HG03139 (cell line): ENCODE measurements at regions not wholly inside any gene's neighbourhood (a gene's known extent, or its start where the extent isn't known, plus 50 kb on each side); places are given as distances from the start of the nearest gene placed in this dataset.

Source experiments
- ATAC-seq: cut with Tn5 transposase; IDR thresholded peaks from one replicate; pipeline ENCODE4 v1.9.1; 2021; ENCODE audit not compliant: unreplicated experiment

DNA sequence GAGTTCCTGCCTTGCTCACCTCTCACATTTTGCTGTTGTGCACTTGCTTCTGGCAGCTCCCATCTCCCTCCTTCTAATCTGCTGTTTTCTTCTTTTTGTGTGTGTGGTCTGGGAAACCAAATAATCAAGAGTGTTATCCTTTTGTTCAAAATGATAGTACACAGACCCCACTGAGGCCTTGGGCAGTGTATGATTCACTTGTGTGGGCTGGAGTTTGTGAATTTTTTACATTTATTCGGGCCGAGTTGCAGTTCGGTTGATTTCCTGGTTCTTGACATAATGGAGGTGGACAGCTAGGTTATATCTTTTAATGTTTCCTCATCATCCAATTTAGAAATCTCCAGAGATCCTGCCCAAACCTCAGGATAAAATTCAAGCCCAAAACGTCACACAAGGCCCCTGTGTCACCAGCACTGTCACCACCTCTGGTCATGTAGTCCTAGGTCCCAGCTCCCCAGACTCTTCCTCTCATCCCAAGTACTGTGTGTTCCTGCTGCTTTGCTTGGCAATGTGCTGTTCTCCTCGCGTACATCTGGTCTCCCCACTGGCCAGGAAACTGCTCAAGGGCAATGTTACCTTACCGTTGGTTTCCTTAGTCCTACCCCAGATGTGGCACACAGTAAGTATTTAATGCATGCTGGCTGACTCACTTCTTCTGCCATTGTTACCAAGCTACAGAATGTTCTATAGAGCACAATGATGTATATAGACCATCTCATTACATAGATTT, 55.7 kb upstream of the PHACTR2 start:
- no peak for ATAC-seq

DNA sequence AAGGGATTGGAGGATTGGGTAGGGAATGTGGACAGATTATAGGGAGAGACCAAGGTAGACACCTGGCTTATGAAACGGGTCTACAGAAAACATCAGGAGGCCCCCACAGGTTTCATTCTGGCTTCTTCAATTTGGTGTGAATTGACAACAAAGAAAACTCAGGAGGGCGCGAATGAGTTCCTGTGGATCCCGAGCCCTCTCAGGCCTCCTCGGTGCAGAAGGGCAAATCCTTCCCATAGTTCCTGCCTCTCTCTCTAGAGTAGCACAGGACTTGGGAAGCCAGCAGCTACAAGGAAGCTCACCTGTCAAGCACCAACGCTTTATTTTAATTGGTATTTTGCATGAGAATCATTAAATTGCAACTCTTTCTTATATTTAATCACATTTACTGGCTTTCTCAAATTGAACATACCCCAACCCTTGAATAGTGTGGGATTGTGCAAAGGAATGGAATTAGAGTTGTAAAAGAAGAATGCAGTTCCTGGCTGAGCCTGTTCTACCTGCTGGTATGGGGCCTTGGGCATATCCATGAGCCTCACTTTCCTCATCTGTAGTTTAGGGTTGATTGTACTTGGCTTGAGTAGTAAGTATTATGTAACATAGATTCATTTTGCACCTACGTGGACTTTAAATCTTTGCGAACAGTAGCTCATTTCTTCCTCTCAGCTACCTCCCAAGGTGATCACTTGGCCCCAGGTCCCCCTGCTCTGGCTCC, 56.4 kb upstream of the PHACTR2 start:
- no peak for ATAC-seq

DNA sequence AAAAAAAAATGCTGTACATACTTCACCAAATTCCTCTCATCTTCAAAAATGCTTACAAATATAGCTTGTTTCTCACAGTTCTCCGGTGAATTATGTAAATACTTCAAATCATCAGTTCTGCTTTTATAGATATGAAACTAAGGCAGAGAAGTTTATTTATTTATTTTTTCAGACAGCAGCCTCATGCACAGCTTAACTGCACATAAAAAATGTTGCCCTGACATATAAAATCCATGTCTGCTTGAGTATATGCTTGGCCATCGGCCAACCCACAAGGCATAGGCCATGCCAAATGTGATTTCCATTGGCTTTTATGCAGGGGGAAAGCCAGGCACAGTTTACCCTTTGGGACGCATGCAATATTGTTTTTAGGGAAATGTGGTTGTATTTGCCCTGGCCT, 57.3 kb upstream of the PHACTR2 start:
- ATAC-seq, result no peak

DNA sequence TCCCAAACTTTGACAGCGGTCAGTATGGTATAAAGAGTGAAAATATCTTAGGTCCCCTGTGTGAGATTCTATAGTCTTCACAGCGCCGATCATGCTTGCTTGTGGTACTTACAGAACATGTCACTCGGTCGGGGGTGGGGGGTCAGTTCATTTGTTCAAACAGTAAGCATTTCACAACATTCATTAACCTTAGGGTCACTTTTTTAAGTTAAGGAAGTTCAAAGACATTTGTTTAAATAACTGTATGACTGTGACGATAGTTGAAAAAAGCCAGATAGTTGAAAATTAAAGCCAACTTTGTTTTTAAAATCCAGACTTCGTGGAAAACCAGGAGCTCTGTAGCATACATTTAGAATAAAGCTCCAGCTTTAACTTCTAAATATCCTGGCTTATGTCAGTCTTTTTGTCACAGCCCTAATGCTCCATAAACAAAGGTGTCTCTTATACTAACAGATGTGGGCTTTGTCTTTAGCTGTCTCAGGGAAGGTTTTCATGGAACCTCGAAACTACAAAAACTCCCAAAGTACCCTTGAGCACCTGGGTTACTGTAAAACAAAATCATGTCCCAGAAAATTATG, 57.9 kb upstream of the PHACTR2 start:
- ATAC-seq, result no peak

DNA sequence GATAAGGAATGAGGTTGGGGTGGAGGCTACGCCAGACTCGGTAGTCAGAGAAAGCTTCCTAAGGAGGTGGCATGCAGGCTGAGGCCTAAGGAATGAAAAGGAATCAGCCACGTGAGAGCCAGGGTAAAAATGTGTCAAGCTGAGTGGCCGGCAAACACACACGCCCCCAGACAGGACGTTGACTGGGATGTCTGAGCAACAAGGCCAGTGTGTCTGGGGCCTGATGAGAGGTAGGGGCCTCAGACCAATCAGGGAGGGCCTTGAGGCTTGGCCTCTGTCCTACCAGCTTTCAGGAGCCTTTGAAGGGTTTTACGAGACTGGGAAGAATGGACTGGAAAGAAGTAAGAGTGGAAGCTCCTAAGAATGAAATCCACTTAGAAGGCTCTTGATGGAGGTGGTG, 61.0 kb upstream of the PHACTR2 start:
- ATAC-seq, result no peak

DNA sequence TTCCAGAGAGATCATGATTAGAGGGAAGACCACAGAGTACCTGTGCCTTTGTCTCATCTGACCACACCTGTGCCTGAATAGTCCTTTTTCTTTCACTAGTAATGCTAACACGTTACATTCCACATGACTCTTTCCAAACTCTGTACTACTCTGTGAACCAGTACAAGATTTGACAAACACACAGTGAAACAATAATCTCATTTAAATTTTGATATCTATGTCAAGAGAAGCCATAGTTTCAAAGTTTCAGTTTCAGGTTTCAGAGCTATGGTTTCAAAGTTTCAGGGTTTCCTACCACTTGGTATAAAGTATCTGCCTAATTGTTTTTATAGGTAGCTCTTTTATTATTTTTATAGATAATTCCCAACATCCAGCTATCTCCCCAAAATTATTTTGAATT, 62.0 kb upstream of the PHACTR2 start:
- ATAC-seq, result no peak

DNA sequence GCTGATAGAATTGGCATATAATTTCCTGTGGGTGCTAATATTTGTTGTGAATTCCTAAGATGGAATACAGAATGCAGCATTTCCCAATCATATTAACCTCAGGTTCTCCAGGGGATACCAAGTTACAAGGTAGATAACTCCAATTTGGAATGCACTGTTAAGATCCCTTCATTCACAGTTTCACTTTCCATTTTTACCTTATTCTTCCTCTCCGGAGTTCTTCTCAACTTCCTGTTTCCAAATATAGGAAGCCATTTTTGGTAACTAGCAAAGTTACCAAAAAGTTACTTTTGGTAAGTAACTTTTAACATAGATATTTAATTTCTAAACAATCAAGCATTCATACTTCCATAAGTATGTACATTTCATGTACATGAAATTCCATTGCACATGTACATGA, 63.5 kb upstream of the PHACTR2 start:
- no peak for ATAC-seq

DNA sequence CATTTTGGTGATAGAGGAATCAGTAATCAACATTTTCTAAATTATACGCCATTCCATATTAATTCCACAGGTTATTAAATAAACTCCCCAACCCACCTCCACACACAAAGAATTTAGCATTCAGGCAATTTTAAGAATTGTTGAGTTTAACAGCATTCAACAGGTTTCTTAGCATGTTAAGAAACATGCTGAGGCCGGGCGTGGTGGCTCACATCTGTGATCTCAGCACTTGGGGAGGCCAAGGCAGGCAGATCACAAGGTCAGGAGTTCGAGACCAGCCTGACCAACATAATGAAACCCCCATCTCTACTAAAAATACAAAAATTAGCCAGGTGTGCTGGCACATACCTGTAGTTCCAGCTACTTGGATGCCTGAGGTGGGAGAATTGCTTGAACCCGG, 64.0 kb upstream of the PHACTR2 start:
- ATAC-seq, result no peak

DNA sequence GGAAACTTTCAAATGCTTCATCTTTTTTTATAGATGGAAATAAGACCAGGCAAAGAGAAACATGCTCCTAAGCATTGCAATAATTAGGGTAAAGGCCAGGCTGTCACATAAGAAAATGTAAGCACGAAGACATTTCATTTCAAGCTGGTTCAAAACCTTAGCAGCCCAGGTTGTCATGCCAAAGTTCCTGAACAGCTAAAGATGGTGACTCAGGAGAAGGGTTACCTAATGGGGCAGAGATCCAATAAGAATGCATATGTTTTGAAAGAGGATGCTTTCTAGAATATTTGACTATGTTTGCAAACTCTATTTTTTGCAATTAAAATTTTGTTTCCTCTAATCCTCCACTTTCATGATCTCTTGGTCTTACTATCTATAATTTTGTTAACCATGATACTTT, 65.6 kb upstream of the PHACTR2 start:
- no peak for ATAC-seq

DNA sequence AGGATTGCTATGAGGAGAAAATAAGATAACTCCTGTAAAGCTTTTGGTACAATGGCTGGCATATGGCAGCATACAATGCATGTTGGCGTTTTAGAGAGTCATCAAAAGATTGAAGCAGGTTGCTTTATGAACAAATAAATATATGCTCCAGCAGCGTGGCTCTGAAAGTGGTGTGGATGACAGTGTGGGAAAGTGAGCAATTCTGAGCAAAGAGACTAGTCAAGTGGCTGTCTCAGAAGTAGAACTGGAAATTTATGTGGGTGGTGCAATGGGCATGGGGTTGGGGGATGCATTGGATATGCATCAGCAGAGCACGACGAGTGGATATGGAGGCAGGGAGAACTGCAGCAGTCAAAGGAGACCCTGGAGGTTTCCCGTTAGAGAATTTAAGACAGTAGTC, 66.2 kb upstream of the PHACTR2 start:
- ATAC-seq, result no peak

DNA sequence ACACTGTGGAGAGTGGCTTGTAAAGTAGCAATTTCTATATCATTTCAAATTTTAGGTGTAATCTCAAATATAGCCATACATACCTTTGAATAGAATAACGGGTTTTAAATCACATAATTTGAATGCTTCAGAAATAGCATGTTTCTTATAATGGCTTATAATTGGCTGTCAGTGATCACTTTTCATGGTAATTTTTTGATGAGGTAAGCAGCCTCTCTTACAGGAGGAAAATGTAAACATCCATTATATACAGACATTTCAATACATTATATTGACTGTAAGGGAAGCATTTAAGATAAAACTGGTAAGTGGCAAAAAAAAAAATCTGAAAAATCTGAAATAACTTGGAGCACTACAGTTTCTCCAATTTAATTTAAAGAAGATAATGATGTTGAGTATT, 67.8 kb upstream of the PHACTR2 start:
- ATAC-seq, result no peak

DNA sequence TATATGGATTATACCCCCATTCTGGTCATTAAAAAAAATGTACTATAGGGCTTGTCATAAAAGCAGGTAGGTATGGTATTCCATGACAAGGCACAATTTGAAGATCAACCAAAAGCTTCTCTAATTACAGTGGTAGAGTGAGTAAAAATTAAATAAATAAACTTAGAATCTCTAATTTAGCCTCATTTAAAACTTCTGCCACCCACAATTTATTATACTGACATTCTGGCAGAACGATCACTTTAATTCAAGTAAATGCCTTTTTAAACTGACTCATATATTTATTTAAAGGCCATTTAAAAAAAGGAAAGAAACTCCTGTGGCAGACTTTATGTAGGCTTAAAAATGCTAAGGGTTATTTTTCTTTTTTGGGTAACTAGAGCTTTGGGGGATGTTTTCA, 68.3 kb upstream of the PHACTR2 start:
- no peak for ATAC-seq

DNA sequence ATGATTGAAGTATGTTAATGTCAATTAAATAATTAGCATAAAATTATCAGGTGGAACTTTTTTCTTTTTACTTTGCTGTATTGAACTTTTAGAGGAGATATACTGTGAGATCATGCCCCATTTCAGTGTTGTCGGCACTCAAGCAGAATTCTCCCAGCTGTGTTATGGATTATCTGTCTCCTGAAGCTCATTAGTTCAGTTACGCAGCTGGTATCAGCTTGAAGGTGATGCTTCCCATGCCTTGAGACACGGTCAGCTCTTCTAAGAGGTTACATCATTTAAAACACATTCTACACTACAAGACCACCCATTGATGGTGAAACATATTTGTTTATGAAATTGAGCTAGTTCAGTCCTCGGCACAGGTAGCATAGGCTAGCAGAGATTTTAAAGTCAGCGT, 68.9 kb upstream of the PHACTR2 start:
- no peak for ATAC-seq

DNA sequence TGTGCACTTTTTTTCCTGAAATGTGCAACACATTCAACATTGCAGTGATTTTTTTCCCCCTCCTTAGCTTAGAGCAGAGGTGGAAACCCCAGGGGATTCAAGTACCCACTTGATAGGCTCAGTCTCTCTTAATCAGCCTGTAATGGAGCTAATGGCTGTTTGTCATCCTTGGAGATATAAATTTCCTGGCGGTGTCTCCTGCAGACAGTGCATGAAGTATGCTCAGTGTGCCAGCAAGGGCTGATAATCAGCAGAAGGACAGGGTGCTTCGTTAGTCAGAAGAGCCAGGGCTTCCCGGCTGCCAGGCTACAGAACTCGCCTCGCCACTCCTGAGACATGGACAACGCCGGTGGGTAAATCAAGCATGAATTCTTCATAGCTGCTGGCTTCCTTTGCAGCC, 69.8 kb upstream of the PHACTR2 start:
- ATAC-seq, result no peak

DNA sequence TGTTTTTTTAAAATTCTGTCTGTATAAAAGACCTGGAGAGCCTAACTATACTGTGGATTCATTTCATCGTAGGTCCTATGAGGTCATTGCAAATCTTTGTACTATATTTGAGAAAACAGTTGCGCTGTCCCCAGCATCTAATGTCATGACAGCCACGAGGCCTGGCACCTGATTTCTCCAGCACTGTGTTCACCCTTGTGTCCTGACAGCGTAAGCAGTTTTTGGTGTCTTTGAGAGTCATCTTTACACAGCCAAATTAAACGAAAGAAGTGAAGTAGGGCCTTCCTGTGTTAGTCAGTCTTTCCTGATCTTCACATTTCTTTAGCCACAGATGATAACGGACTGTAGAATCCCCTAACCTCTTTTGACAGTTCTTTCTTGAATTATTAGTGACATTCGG, 70.6 kb upstream of the PHACTR2 start:
- ATAC-seq, result no peak

DNA sequence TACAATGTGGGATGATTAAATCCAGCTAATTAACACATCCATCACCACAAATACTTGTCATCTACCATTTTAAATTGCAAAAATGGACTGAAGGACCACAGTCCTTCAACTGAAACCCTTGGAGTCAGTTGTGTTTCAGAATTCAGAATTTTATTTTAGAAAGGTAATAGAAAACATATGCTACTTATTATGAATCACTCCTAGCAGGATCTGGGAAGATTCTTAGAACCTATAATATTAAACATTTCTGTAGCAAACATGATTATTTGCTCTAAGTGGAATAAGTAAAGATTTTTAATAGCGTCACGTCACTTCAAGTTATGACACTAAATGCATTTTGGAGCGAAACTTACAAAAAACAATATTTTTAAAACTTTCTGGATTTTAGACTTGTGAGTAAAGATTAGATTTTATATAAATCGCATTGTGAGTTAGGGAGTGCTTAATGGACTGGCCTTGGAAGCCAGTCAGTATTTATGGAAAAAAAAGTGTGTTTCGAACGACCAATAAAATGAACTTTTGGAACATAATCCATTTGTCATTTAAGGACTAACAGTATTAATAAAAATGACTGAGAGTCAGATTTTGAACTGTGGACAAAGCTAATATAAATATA, 71.8 kb upstream of the PHACTR2 start:
- no peak for ATAC-seq

DNA sequence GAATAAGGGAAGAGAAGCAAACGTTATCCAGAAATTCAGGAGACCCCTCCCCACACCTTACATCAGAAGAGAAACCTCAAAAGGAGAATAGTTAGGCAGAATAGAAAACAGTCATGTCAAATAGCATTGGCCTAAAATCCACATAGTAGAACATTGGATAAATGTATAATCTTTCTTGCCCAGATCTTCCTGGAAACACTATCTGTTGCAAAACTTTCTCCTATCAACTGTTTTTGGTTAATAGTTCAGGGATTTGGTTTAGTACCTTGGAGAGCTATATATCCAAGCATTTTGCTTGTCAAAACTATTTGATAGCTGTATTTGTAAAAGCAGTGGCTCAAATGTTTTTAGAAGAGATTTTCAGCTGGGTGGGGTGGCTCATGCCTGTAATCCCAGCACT, 74.3 kb upstream of the PHACTR2 start:
- no peak for ATAC-seq

DNA sequence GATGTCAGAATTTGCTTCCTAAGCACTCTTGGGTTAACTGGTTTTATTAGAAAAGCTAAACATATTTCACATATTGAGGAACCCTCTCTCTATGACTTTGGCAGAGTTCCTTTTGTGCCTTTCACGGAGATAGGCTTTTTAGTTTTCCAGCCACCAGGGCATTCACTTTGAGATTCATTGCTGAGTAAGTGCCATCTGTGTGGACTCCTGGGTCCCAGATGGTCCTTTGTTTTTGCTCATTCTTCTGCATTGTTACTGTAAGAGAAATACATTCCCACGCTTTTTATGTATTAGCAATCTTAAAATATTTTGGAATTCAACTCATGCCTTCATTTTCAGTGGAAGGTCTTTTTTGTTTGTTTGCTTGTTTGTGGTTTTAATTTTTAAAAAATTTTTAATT, 76.3 kb upstream of the PHACTR2 start:
- ATAC-seq, result no peak

DNA sequence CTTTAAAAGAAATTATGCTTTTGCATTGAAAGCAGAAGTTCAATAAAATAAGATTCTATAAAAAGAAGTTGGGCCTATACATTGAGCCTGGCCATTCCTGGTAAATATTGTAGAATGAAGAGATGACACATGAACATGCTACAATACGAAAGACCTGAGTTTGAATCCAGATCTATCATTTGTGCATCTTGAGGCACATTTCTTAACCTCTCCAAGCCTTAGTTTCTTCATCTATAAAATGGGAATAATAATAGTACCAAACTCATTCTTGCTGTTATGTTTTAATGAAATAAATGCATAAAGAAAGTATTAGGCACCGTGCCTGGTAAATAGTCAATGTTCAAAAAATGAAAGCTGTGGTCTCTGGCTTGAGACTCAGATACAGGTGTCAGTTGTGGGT, 76.9 kb upstream of the PHACTR2 start:
- ATAC-seq, result no peak

DNA sequence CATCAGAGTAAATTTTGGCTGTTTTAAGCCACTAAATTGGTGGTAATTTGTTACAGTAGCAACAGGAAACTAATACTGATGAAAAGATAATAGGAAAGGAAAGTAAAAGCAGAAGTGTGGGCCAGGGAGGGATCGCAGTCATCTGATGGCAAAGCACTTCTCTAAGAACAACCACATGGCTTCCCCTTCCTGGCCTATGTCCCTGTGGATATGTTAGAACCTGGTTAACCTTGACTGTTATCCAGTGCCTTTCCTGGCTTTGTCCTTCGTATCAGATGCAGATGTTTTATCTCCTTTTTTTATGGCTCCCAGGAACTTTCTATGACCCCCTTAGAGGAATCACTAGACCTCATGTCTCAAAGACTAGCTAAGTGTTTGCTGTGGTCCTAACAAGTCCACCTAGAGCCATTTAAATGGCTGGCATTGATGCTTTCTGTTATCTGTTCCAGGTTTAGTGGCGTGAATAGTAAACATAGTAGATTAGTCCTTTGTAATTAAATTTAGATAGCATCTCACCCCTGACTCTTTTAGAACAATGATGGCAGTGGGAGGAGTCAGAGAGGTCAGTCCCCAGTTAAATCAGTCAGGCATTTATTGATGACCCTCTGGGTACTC, 79.2 kb upstream of the PHACTR2 start:
- ATAC-seq, result no peak

DNA sequence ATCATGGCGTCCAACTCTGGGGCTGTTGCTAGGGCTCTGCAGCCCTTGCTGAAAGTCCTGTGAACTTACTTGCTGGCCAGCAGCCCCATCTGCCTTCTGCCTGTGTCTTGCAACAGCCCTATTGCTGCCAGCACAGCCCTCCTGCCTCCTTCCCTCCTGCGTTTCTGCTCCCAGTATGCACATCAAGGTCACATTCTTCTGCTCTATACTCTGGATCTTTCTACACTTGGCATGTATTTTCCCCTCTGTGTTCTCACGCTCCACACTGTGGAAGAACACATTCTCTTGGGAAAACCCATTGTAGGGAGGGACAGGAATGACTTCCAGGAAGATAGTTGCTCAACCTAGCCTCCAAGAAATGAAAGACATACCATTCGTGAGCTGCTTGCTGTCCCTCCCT, 80.9 kb upstream of the PHACTR2 start:
- no peak for ATAC-seq
